Lung (tissue), 11 donors: ENCODE measurements at regions not wholly inside any gene's neighbourhood (a gene's known extent, or its start where the extent isn't known, plus 50 kb on each side); places are given as distances from the start of the nearest gene placed in this dataset.
"Not testable (repeated sequence)": the region's sequence is repeated elsewhere in the genome, so short reads cannot be mapped to it uniquely, and the experiment has no call there.

Source experiments
- ATAC-seq: fragments of 200-7000 bp; cut with Tn5 transposase; one replicate; pipeline ENCODE4 v1.9.1; 2020; ENCODE audit warnings: moderate number of reproducible peaks; ENCODE audit not compliant: insufficient read depth, low FRiP score
- DNase-seq, 3 donors: peaks; one replicate each; pipeline ENCODE4 v3.0.0-alpha.2; 2013 to 2017
- H3K27ac ChIP-seq, 2 donors: one replicate each; pipeline ENCODE4 v1.5.1; 2013; ENCODE audit warnings: mild to moderate bottlenecking in 2 of 2, moderate library complexity in 2 of 2, control low read depth in 1 of 2, inconsistent platforms in 1 of 2, low read depth in 1 of 2, low read length in 1 of 2
- H3K27me3 ChIP-seq, 3 donors: one replicate each; pipeline ENCODE4 v1.5.1; 2013; ENCODE audit warnings: low read length in 2 of 3; ENCODE audit not compliant: control insufficient read depth in 3 of 3, insufficient read depth in 3 of 3
- H3K36me3 ChIP-seq, 4 donors: one replicate each; pipeline ENCODE4 v1.5.1; 2013; ENCODE audit warnings: low read length in 4 of 4, mild to moderate bottlenecking in 1 of 4, moderate library complexity in 1 of 4; ENCODE audit not compliant: control insufficient read depth in 4 of 4, insufficient read depth in 4 of 4
- H3K4me1 ChIP-seq, 5 donors: one replicate each; pipeline ENCODE4 v1.5.1; 2013; ENCODE audit warnings: low read length in 5 of 5, mild to moderate bottlenecking in 2 of 5, moderate library complexity in 1 of 5; ENCODE audit not compliant: control insufficient read depth in 5 of 5, insufficient read depth in 5 of 5
- H3K4me3 ChIP-seq: one replicate; pipeline ENCODE4 v1.5.1; 2013; ENCODE audit warnings: mild to moderate bottlenecking, control low read depth, moderate library complexity
- H3K9ac ChIP-seq, 2 donors: one replicate each; pipeline ENCODE4 v1.5.1; 2013; ENCODE audit warnings: low read length in 2 of 2, control low read depth in 1 of 2; ENCODE audit not compliant: insufficient read depth in 1 of 2
- H3K9me3 ChIP-seq, 4 donors: one replicate each; pipeline ENCODE4 v1.5.1; 2013; ENCODE audit warnings: low read length in 3 of 4, mild to moderate bottlenecking in 1 of 4, moderate library complexity in 1 of 4; ENCODE audit not compliant: control insufficient read depth in 4 of 4, insufficient read depth in 3 of 4
- CTCF ChIP-seq: IDR thresholded peaks from 2 replicates; pipeline ENCODE4 v1.5.1; 2012; ENCODE audit warnings: mild to moderate bottlenecking; ENCODE audit errors: control extremely low read depth, extremely low read depth
- WGBS, 2 donors: extraction: QIAGEN DNeasy Blood & Tissue Kit; methylation state at CpG; one replicate each; pipeline ENCODE4 v1.1.7; 2013; 5-methylcytosine and 5-hydroxymethylcytosine counted together
- donor health status: control.
- donor health status: control.
- donor health status: Bipolar disorder and iron deficiency.
- donor health status: healthy.
- donor health status: DM: yes; HTN: yes; CAD: no.

GRCh38 chr3:135649361-135649760, 316.2 kb upstream of the PPP2R3A start:
- 59 to 90% methylated on average over 2 of the region's 2 CpGs for WGBS, 2 donors
- no peak overlapping the region for H3K27ac ChIP-seq
- no peak for ATAC-seq
- no peaks in the 10 kb centered on the region for H3K4me1 ChIP-seq
- H3K9ac ChIP-seq = no peak overlapping the region
- no peaks in the 10 kb centered on the region for H3K27me3 ChIP-seq
- DNase-seq = no peak
- TF ChIP-seq CTCF = no peak
- H3K36me3 ChIP-seq = no peaks in the 10 kb centered on the region
- H3K9me3 ChIP-seq = peaks cover 0 to 6% (median 1%) of the 10 kb centered on the region in 4 donors
- H3K4me3 ChIP-seq = no peak overlapping the region

DNA sequence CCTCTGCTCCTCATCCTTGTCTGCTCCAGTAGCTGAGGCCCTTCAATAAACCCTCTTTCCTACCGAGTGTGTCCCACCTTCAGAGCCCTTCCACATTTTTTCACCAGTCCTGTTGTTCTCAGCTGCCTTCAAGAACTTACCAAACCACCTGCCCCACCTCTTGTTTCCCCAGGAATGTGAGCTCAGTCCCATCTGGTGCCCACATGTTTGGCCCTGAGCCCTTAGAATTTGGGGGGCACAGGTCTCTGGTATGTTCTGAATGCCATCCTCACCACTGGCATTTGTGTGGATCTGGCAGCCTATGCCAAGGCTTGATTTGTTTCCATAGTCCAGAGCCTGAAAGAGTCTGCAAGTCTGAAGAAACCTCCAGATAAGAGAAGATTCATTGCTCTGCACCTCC, 315.2 kb upstream of the PPP2R3A start:
- DNase-seq = no peak
- WGBS, 2 donors = 69 to 83% methylated on average over 1 of the region's 1 CpG
- no peak overlapping the region for H3K4me3 ChIP-seq
- H3K4me1 ChIP-seq = no peaks in the 10 kb centered on the region
- no peak overlapping the region for H3K9ac ChIP-seq
- peaks cover 0 to 8% (median 1%) of the 10 kb centered on the region in 4 donors for H3K9me3 ChIP-seq
- no peaks in the 10 kb centered on the region for H3K27me3 ChIP-seq
- no peak overlapping the region for H3K27ac ChIP-seq
- no peaks in the 10 kb centered on the region for H3K36me3 ChIP-seq
- ATAC-seq = no peak
- no peak for TF ChIP-seq CTCF

DNA sequence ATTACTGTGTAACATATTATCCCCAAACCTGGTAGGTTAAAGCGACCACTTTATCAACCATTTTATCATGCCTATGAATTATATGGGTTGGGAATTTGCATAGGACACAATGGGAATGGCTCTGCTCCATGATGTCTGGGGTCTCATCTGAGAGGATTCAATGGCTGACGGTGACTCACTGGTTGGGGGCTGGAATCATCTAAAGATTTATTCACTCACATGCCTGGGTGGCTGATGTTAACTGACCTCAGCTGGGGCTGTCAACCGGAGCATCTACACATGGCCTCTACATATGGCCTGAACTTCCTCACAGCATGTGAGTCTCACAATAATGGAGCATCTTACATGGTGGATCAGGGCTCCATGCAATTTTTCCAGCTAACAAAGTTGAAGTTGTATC, 313.1 kb upstream of the PPP2R3A start:
- DNase-seq = no peak
- H3K4me3 ChIP-seq = no peak overlapping the region
- no peaks in the 10 kb centered on the region for H3K27me3 ChIP-seq
- H3K4me1 ChIP-seq = no peaks in the 10 kb centered on the region
- no peak for TF ChIP-seq CTCF
- 53 to 71% methylated on average over 3 of the region's 3 CpGs for WGBS, 2 donors
- no peak for ATAC-seq
- peaks cover 0 to 8% (median 0%) of the 10 kb centered on the region in 4 donors for H3K9me3 ChIP-seq
- no peak overlapping the region for H3K27ac ChIP-seq
- no peaks in the 10 kb centered on the region for H3K36me3 ChIP-seq
- no peak overlapping the region for H3K9ac ChIP-seq

- Histone ChIP-seq H3K36me3 (no peaks in the 10 kb centered on the region), H3K9me3 (peaks cover 0 to 3% (median 0%) of the 10 kb centered on the region in 4 donors), H3K27ac (no peak overlapping the region), H3K4me3 (no peak overlapping the region), H3K9ac (no peak overlapping the region), H3K27me3 (no peaks in the 10 kb centered on the region), H3K4me1 (no peaks in the 10 kb centered on the region)
- DNase-seq = no peak
- TF ChIP-seq CTCF = no peak
- 90 to 95% methylated on average over 1 of the region's 1 CpG for WGBS, 2 donors
- ATAC-seq = no peak
These were observed 310.2 kb upstream of the PPP2R3A start for GRCh38 chr3:135655328-135655727.

DNA sequence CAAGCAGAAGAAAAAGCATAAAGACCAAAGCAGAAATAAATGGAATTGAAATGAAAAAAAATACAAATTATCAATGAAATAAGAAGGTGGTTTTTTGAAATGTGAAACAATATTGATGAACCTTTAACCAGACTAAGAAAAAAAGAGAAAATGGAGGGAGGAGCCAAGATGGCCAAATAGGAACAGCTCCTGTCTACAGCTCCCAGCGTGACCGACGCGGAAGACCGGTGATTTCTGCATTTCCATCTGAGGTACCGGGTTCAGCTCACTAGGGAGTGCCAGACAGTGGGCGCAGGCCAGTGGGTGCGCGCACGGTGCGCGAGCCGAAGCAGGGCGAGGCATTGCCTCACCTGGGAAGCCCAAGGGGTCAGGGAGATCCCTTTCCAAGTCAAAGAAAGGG, 307.1 kb upstream of the PPP2R3A start:
- not testable (repeated sequence) for H3K9ac ChIP-seq, DNase-seq, H3K4me1 ChIP-seq, H3K4me3 ChIP-seq, H3K27ac ChIP-seq, H3K9me3 ChIP-seq, H3K36me3 ChIP-seq, ATAC-seq, H3K27me3 ChIP-seq
- WGBS, 2 donors = 60 to 95% methylated on average over 6 to 14 of the region's 14 CpGs
